ENCODE measurements at regions not wholly inside any gene's neighbourhood (a gene's known extent, or its start where the extent isn't known, plus 50 kb on each side); places are given as distances from the start of the nearest gene placed in this dataset.
"Not testable (repeated sequence)": the region's sequence is repeated elsewhere in the genome, so short reads cannot be mapped to it uniquely, and the experiment has no call there.

GRCh38 chr1:190832511-190832910, 354.8 kb upstream of the BRINP3 start:
- no peak for DNase-seq (ENCODE audit: low read depth)

- DNase-seq (ENCODE audit: low read depth), result no peak
These were observed 358.0 kb upstream of the BRINP3 start for GRCh38 chr1:190835658-190836057.

DNA sequence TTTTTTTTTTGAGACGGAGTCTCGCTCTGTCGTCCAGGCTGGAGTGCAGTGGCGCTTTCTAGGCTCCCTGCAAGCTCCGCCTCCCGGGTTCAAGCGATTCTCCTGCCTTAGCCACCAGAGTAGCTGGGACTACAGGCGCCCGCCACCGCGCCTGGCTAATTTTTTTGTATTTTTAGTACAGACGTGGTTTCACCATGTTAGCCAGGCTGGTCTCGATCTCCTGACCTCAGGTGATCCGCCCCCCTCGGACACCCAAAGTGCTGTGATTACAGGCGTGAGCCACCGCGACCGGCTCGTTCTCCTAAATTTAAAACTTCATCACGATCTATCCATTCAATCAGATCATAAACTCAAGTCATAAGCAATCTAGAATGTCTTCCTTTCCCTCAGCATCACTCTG, 359.5 kb upstream of the BRINP3 start:
- DNase-seq (ENCODE audit: low read depth), result not testable (repeated sequence)

DNA sequence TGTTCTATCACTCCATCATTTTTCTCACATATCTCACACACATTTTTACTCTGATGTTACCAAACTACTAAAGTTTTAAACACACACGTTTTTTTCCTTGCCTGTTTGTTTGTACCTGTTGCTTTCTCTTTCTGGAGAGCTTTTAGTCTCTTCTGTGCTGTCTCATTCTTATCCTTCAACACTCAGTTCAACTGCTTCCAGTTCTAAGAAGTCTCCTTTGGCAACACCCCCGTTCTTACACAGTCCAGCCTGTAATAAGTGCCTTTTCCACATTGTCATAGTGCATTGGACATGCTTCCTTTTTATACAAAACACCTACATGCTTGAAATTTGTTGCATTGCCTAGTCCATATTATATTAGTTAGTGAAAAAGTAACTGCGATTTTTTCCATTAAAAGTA, 360.2 kb upstream of the BRINP3 start:
- DNase-seq (ENCODE audit: low read depth), result no peak

DNA sequence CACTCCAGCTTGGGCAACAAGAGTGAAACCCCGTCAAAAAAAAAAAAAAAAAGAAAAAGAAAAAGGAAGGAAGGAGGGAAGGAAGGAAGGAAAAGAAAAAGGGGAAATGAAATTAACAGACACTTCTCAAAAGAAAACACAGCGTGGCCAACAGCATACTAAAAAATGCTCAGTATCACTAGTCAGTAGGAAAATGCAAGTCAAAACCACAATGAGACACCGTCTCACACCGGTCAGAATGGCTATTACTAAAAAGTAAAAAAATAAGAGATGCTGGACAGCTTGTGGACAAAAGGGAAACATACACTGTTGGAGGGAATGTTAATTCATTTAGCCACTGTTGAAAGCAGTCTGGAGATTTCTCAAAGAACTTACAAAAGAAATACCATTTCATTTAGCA, 369.5 kb upstream of the BRINP3 start:
- DNase-seq (ENCODE audit: low read depth), result no peak

GRCh38 chr1:190849346-190849745, 371.7 kb upstream of the BRINP3 start:
- DNase-seq (ENCODE audit: low read depth), result no peak

GRCh38 chr1:190852611-190853010, 374.9 kb upstream of the BRINP3 start:
- DNase-seq (ENCODE audit: low read depth), result no peak

- no peak for DNase-seq (ENCODE audit: low read depth)
These were observed 380.5 kb upstream of the BRINP3 start for GRCh38 chr1:190858140-190858539.

DNA sequence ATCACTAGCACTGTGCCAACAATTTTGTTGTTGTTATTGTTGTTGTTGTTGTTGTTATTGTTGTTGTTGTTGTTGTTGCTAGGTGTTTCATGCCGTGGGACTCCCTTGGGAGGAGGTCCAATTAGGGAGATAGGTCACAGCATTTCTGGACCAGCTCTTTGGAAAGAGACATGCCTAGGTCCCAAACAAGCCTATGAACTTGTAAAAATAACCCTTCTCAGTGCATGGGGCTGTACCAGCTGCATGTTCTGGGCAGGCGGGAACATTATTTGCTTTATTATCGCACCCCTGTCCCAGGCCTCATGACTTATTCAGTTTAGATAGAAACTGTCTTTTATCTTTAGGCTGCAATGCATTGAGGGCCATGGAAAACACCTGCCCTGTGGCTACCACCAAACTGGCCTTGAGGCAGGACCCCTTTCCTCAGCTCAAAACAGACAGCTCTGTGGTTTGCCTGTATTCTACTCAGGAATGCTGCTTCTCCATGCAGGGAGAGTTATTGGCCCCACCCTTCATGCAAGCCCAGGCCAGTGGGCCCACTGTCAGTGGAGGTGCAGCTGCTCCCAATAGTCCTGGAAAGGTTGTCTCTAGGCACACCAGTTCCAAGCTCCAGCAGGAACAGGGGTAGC, 386.5 kb upstream of the BRINP3 start:
- no peak for DNase-seq (ENCODE audit: low read depth)

- DNase-seq (ENCODE audit: low read depth), result no peak
These were observed 402.7 kb upstream of the BRINP3 start for GRCh38 chr1:190880352-190880751.

GRCh38 chr1:190881064-190881463, 403.4 kb upstream of the BRINP3 start:
- DNase-seq (ENCODE audit: low read depth), result no peak

DNA sequence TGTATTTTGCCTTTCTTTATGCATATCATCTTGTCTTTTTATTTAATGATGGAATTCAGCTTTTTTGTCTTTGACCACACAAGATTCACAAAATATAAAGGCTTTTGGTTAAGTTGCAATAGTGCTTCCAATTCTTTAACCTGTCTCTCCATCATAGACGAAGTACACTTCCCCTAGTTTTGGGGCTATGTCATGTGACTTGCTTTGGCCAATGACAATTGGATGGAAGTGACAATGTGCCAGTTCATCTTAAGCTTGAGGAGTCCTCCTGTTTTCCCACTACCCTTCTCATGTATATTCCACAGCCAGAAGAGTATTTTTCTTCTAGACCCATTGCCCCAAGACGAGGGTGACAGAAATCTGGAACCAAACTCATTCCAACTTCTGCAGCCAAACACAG, 419.6 kb upstream of the BRINP3 start:
- no peak for DNase-seq (ENCODE audit: low read depth)

DNA sequence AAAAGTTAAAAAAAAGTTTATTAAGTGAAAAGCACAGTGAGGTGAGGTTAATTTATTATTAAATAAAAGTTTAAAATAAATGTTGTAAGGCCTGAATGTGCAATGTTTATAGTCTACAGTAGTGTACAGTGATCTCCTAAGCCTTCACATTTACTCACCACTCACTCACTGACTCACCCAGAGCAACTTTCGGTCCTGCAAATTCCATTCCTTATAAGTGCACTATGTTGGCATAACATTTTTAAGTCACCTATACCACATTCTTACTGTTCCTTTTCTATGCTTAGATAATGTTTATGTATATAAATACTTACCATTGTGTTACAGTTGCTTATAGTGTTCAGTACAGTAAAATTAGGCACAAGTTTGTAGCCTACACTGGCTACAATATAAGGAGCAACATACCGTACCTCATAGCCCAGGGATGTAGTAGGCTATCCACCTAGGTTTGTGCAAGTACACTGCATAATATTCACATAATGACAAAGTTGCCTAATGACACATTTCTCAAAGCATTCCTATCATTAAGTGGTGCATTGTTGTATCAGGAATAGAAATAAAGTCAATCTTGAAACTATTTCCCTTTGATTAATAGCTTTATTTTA, 426.5 kb upstream of the BRINP3 start:
- peak; percentile 3 for DNase-seq (ENCODE audit: low read depth)

- no peak for DNase-seq (ENCODE audit: low read depth)
These were observed 428.6 kb upstream of the BRINP3 start for GRCh38 chr1:190906206-190906725.

DNA sequence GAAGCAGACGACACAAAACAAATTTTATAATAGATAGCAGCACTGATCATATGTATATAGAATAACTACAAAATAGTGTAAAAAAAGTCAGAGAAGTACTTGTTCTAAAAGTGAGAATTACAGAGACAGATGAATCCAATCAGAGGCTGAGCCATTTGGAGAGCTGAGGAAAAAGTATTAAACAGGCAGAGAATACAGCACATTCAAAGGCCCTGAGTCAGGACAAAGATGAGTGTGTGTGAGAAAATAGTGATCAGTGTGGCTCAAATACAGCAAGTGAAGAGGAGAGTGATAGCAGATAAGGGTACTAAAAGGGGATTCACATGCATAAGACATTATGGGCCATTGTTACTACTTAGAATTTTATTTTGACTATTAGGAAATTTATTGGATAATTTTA, 430.6 kb upstream of the BRINP3 start:
- no peak for DNase-seq (ENCODE audit: low read depth)

- DNase-seq (ENCODE audit: low read depth), result no peak
These were observed 431.0 kb upstream of the BRINP3 start for GRCh38 chr1:190908691-190909090.

GRCh38 chr1:190935925-190936324, 458.3 kb upstream of the BRINP3 start:
- DNase-seq (ENCODE audit: low read depth), result no peak

DNA sequence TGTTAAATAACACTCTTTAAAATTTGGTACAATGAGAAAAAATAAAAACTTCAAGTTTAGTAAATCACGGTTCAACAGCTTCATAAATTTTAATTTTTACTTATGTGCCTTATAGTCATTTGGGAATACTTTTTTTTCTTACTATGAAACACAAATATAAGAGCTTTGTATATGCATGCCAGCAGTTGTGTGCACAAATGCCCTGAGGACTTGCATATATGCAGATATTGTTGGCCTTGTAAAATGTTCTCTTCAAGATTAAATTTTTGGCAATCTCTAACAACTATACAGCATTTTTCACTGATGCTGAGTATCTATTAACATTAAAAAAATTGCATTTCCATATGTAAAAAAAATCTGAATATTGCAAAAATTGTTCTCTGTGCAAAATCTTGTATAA, 458.7 kb upstream of the BRINP3 start:
- DNase-seq (ENCODE audit: low read depth), result no peak

DNA sequence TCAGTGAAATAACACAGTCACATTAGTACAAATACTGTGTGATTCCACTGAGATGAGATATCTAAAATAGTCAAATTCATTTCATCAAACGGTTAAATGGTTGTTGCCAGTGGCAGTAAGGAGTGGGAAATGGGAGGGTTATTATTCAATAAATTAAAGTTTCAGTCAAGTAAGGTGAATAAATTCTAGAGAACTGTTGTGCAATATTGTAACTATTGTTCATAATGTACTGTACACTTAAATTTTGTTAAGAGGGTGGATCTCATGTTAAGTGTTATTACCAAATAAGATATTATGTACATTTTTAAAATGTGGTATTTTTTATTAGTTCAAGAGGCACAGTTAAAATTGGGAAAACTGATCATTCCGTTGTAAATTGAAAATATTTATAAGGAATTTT, 463.3 kb upstream of the BRINP3 start:
- DNase-seq (ENCODE audit: low read depth), result no peak

- DNase-seq (ENCODE audit: low read depth), result no peak
These were observed 464.8 kb upstream of the BRINP3 start for GRCh38 chr1:190942475-190942874.

DNA sequence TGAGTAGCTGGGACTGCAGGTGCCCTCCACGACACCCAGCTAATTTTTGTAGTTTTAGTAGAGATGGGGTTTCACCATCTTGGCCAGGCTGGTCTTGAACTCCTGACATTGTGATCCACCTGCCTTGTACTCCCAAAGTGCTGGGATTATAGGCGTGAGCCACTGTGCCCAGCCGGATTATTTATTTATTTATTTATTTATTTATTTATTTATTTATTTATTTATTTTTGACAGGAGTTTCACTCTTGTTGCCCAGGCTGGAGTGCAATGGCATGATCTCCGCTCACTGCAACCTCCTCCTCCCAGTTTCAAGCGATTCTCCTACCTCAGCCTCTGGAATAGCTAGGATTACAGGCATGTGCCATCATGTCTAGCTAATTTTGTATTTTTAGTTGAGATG, 466.1 kb upstream of the BRINP3 start:
- DNase-seq (ENCODE audit: low read depth), result not testable (repeated sequence)

- no peak for DNase-seq (ENCODE audit: low read depth)
These were observed 472.3 kb upstream of the BRINP3 start for GRCh38 chr1:190949939-190950338.

GRCh38 chr1:190957565-190957964, 479.9 kb upstream of the BRINP3 start:
- DNase-seq (ENCODE audit: low read depth), result no peak

- no peak for DNase-seq (ENCODE audit: low read depth)
These were observed 485.7 kb upstream of the BRINP3 start for GRCh38 chr1:190963321-190963720.

Data from Daoy (cell line).